CD4-positive, alpha-beta T cell treated with Interleukin-17A for 4 hours (primary cell): ENCODE measurements at regions not wholly inside any gene's neighbourhood (a gene's known extent, or its start where the extent isn't known, plus 50 kb on each side); places are given as distances from the start of the nearest gene placed in this dataset.

Source experiments
- DNase-seq: peaks from one replicate; pipeline ENCODE4 v3.0.0-alpha.2; 2020; ENCODE audit warnings: mixed read lengths

- no peak for DNase-seq
Observed at GRCh38 chr10:44858988-44859387, 52.1 kb upstream of the TMEM72 start.

- no peak for DNase-seq
Observed at GRCh38 chr10:44859546-44860285, 51.4 kb upstream of the TMEM72 start.

- no peak for DNase-seq
Observed at GRCh38 chr10:44860811-44861736, 50.1 kb upstream of the TMEM72 start.
